K562 (cell line): ENCODE measurements at regions not wholly inside any gene's neighbourhood (a gene's known extent, or its start where the extent isn't known, plus 50 kb on each side); places are given as distances from the start of the nearest gene placed in this dataset.

Source experiments
- CBFA2T2 ChIP-seq: fragments of 450-650 bp; conservative IDR thresholded peaks from 2 replicates; pipeline ENCODE4 v1.6.1; 2017; ENCODE audit warnings: mild to moderate bottlenecking
- ZNF436 ChIP-seq: fragments of 250-450, 450-650 bp; sonication (Bioruptor Pico); formaldehyde crosslinking; IDR thresholded peaks from 2 replicates; pipeline ENCODE4 v1.7.0; 2020; ENCODE audit warnings: mild to moderate bottlenecking
- ZNF696 ChIP-seq: fragments of 250-450 bp; sonication (Bioruptor Pico); conservative IDR thresholded peaks from 2 replicates; pipeline ENCODE4 v1.4.0; 2020; ENCODE audit warnings: mild to moderate bottlenecking, moderate library complexity
- TF ChIP-seq, protein P1 (sequence below): fragments of 450-650 bp; IDR thresholded peaks from 2 replicates; pipeline ENCODE4 v1.6.1; 2016; ENCODE audit warnings: mild to moderate bottlenecking, moderate library complexity

- TF ChIP-seq, protein P1, sequence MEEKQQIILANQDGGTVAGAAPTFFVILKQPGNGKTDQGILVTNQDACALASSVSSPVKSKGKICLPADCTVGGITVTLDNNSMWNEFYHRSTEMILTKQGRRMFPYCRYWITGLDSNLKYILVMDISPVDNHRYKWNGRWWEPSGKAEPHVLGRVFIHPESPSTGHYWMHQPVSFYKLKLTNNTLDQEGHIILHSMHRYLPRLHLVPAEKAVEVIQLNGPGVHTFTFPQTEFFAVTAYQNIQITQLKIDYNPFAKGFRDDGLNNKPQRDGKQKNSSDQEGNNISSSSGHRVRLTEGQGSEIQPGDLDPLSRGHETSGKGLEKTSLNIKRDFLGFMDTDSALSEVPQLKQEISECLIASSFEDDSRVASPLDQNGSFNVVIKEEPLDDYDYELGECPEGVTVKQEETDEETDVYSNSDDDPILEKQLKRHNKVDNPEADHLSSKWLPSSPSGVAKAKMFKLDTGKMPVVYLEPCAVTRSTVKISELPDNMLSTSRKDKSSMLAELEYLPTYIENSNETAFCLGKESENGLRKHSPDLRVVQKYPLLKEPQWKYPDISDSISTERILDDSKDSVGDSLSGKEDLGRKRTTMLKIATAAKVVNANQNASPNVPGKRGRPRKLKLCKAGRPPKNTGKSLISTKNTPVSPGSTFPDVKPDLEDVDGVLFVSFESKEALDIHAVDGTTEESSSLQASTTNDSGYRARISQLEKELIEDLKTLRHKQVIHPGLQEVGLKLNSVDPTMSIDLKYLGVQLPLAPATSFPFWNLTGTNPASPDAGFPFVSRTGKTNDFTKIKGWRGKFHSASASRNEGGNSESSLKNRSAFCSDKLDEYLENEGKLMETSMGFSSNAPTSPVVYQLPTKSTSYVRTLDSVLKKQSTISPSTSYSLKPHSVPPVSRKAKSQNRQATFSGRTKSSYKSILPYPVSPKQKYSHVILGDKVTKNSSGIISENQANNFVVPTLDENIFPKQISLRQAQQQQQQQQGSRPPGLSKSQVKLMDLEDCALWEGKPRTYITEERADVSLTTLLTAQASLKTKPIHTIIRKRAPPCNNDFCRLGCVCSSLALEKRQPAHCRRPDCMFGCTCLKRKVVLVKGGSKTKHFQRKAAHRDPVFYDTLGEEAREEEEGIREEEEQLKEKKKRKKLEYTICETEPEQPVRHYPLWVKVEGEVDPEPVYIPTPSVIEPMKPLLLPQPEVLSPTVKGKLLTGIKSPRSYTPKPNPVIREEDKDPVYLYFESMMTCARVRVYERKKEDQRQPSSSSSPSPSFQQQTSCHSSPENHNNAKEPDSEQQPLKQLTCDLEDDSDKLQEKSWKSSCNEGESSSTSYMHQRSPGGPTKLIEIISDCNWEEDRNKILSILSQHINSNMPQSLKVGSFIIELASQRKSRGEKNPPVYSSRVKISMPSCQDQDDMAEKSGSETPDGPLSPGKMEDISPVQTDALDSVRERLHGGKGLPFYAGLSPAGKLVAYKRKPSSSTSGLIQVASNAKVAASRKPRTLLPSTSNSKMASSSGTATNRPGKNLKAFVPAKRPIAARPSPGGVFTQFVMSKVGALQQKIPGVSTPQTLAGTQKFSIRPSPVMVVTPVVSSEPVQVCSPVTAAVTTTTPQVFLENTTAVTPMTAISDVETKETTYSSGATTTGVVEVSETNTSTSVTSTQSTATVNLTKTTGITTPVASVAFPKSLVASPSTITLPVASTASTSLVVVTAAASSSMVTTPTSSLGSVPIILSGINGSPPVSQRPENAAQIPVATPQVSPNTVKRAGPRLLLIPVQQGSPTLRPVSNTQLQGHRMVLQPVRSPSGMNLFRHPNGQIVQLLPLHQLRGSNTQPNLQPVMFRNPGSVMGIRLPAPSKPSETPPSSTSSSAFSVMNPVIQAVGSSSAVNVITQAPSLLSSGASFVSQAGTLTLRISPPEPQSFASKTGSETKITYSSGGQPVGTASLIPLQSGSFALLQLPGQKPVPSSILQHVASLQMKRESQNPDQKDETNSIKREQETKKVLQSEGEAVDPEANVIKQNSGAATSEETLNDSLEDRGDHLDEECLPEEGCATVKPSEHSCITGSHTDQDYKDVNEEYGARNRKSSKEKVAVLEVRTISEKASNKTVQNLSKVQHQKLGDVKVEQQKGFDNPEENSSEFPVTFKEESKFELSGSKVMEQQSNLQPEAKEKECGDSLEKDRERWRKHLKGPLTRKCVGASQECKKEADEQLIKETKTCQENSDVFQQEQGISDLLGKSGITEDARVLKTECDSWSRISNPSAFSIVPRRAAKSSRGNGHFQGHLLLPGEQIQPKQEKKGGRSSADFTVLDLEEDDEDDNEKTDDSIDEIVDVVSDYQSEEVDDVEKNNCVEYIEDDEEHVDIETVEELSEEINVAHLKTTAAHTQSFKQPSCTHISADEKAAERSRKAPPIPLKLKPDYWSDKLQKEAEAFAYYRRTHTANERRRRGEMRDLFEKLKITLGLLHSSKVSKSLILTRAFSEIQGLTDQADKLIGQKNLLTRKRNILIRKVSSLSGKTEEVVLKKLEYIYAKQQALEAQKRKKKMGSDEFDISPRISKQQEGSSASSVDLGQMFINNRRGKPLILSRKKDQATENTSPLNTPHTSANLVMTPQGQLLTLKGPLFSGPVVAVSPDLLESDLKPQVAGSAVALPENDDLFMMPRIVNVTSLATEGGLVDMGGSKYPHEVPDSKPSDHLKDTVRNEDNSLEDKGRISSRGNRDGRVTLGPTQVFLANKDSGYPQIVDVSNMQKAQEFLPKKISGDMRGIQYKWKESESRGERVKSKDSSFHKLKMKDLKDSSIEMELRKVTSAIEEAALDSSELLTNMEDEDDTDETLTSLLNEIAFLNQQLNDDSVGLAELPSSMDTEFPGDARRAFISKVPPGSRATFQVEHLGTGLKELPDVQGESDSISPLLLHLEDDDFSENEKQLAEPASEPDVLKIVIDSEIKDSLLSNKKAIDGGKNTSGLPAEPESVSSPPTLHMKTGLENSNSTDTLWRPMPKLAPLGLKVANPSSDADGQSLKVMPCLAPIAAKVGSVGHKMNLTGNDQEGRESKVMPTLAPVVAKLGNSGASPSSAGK: no peak
- TF ChIP-seq ZNF696 (no peak), ZNF436 (CRISPR knock-in tag) (no peak), CBFA2T2 (no peak)
- TF ChIP-seq, all 486 proteins: peak for 0
Observed at GRCh38 chr5:152181461-152181860, 223.6 kb downstream of the NMUR2 start (continued).
